NCI-H1092 treated with DMSO at 0.1 percent for 48 hours (cell line): ENCODE measurements at regions not wholly inside any gene's neighbourhood (a gene's known extent, or its start where the extent isn't known, plus 50 kb on each side); places are given as distances from the start of the nearest gene placed in this dataset.
"Not testable (repeated sequence)": the region's sequence is repeated elsewhere in the genome, so short reads cannot be mapped to it uniquely, and the experiment has no call there.

ENCODE experiments used
- DNase-seq: peaks from one replicate; lab custom pipeline; 2025; lab: John Stamatoyannopoulos, UW

GRCh38 chr3:105222568-105223093 is 144.1 kb upstream of the ALCAM start:
- no peak for DNase-seq

- no peak for DNase-seq
Measured at GRCh38 chr3:105223815-105224214, 142.9 kb upstream of the ALCAM start.

GRCh38 chr3:105228696-105229095 is 138.0 kb upstream of the ALCAM start:
- DNase-seq = no peak

GRCh38 chr3:105232553-105232952 is 134.2 kb upstream of the ALCAM start:
- DNase-seq = no peak

GRCh38 chr3:105233010-105233409 is 133.7 kb upstream of the ALCAM start:
- no peak for DNase-seq

- no peak for DNase-seq
Measured at GRCh38 chr3:105235221-105235620, 131.5 kb upstream of the ALCAM start.

GRCh38 chr3:105235785-105236184 is 130.9 kb upstream of the ALCAM start:
- no peak for DNase-seq

- DNase-seq = no peak
Measured at GRCh38 chr3:105238367-105238766, 128.3 kb upstream of the ALCAM start.

- no peak for DNase-seq
Measured at GRCh38 chr3:105243076-105243475, 123.6 kb upstream of the ALCAM start.

- no peak for DNase-seq
Measured at GRCh38 chr3:105246536-105246935, 120.2 kb upstream of the ALCAM start.

GRCh38 chr3:105253225-105253624 is 113.5 kb upstream of the ALCAM start:
- DNase-seq = peak; percentile 94

- DNase-seq = peak; percentile 22
Measured at GRCh38 chr3:105254154-105254553, 112.6 kb upstream of the ALCAM start.

GRCh38 chr3:105255350-105255749 is 111.4 kb upstream of the ALCAM start:
- DNase-seq = peak; percentile 54

- DNase-seq = no peak
Measured at GRCh38 chr3:105259496-105259895, 107.2 kb upstream of the ALCAM start.

- no peak for DNase-seq
Measured at GRCh38 chr3:105260385-105260784, 106.3 kb upstream of the ALCAM start.

- no peak for DNase-seq
Measured at GRCh38 chr3:105274536-105274935, 92.2 kb upstream of the ALCAM start.

GRCh38 chr3:105274958-105275357 is 91.8 kb upstream of the ALCAM start:
- no peak for DNase-seq

- no peak for DNase-seq
Measured at GRCh38 chr3:105277656-105278055, 89.1 kb upstream of the ALCAM start.

- DNase-seq = no peak
Measured at GRCh38 chr3:105278688-105279087, 88.0 kb upstream of the ALCAM start.

GRCh38 chr3:105281989-105282388 is 84.7 kb upstream of the ALCAM start:
- no peak for DNase-seq

- no peak for DNase-seq
Measured at GRCh38 chr3:105284876-105285275, 81.8 kb upstream of the ALCAM start.

- no peak for DNase-seq
Measured at GRCh38 chr3:105285653-105286241, 81.0 kb upstream of the ALCAM start.

GRCh38 chr3:105293441-105293840 is 73.3 kb upstream of the ALCAM start:
- DNase-seq = no peak

GRCh38 chr3:105296182-105296822 is 70.4 kb upstream of the ALCAM start:
- DNase-seq = not testable (repeated sequence)
